ENCODE measurements at regions not wholly inside any gene's neighbourhood (a gene's known extent, or its start where the extent isn't known, plus 50 kb on each side); places are given as distances from the start of the nearest gene placed in this dataset.

DNA sequence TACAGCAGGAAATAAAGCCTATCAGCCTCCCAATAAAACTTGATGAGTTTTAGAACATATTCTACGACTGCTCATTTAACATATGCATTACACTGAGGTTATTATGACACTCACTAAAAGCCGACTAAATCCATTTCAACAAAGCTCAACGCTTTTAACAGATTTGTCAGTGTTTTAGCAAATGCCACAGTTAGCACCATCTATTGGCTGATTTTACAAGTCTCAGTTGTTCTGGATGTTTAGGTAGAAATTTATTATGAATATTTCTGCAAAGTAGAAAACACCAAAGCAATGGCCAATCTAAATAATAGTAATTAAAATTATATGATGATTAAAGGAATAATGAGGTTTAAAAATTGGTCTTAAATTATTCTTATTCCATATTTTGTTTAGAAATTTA is 993.2 kb upstream of the PCDH7 start:
- H3K79me2 ChIP-seq (ENCODE audit: insufficient read depth, low read length): no peaks in the 10 kb centered on the region
- Mint-ChIP-seq H3K4me1 (no peaks in the 10 kb centered on the region), H3K4me3 (no peak overlapping the region), H3K27me3 (ENCODE audit: low read depth in 3 of 3) (no peaks in the 10 kb centered on the region), H3K9me3 (peaks cover 0 to 2% (median 0%) of the 10 kb centered on the region in 7 donors), H3K27ac (no peak overlapping the region), H3K36me3 (no peaks in the 10 kb centered on the region)
- H3K36me3 ChIP-seq (replicated peaks in 1 of 2; ENCODE audit: control insufficient read depth in 1 of 2, insufficient read depth in 2 of 2, low read length in 2 of 2): no peaks in the 10 kb centered on the region
- H3K4me1 ChIP-seq (ENCODE audit: control insufficient read depth in 1 of 2, insufficient read depth in 2 of 2, low read length in 2 of 2): no peaks in the 10 kb centered on the region
- H3K9me3 ChIP-seq (replicated peaks in 1 of 2; ENCODE audit: control insufficient read depth in 1 of 2, insufficient read depth in 1 of 2, low read length in 2 of 2): no peaks in the 10 kb centered on the region
- WGBS (ENCODE audit: insufficient coverage): 71% methylated on average over 1 of the region's 3 CpGs
- intact Hi-C loops (cut with micrococcal nuclease): no loop called here
- H3K4me3 ChIP-seq (replicated peaks in 1 of 3; ENCODE audit: low read depth in 2 of 3, low read length in 3 of 3): no peak overlapping the region
- no peak overlapping the region for H2AFZ ChIP-seq (ENCODE audit: insufficient read depth, low read depth, low read length, poor library complexity, severe bottlenecking)
- no peak for DNase-seq
- no peak overlapping the region for H3K9ac ChIP-seq (ENCODE audit: insufficient read depth, low read length, poor library complexity, severe bottlenecking)
- H3K27me3 ChIP-seq (ENCODE audit: control insufficient read depth in 2 of 2, insufficient read depth in 2 of 2, low read length in 2 of 2): no peaks in the 10 kb centered on the region
- TF ChIP-seq, protein P1, sequence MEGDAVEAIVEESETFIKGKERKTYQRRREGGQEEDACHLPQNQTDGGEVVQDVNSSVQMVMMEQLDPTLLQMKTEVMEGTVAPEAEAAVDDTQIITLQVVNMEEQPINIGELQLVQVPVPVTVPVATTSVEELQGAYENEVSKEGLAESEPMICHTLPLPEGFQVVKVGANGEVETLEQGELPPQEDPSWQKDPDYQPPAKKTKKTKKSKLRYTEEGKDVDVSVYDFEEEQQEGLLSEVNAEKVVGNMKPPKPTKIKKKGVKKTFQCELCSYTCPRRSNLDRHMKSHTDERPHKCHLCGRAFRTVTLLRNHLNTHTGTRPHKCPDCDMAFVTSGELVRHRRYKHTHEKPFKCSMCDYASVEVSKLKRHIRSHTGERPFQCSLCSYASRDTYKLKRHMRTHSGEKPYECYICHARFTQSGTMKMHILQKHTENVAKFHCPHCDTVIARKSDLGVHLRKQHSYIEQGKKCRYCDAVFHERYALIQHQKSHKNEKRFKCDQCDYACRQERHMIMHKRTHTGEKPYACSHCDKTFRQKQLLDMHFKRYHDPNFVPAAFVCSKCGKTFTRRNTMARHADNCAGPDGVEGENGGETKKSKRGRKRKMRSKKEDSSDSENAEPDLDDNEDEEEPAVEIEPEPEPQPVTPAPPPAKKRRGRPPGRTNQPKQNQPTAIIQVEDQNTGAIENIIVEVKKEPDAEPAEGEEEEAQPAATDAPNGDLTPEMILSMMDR (IDR thresholded peaks at IDR 0.05): no peak
- H3K4me2 ChIP-seq (replicated peaks; ENCODE audit: extremely low read depth, low read length, poor library complexity, severe bottlenecking): no peak overlapping the region
- no peak overlapping the region for H3K27ac ChIP-seq (ENCODE audit: low read depth in 1 of 2, low read length in 2 of 2)
- no peaks in the 10 kb centered on the region for H4K20me1 ChIP-seq (ENCODE audit: insufficient read depth, low read length)

DNA sequence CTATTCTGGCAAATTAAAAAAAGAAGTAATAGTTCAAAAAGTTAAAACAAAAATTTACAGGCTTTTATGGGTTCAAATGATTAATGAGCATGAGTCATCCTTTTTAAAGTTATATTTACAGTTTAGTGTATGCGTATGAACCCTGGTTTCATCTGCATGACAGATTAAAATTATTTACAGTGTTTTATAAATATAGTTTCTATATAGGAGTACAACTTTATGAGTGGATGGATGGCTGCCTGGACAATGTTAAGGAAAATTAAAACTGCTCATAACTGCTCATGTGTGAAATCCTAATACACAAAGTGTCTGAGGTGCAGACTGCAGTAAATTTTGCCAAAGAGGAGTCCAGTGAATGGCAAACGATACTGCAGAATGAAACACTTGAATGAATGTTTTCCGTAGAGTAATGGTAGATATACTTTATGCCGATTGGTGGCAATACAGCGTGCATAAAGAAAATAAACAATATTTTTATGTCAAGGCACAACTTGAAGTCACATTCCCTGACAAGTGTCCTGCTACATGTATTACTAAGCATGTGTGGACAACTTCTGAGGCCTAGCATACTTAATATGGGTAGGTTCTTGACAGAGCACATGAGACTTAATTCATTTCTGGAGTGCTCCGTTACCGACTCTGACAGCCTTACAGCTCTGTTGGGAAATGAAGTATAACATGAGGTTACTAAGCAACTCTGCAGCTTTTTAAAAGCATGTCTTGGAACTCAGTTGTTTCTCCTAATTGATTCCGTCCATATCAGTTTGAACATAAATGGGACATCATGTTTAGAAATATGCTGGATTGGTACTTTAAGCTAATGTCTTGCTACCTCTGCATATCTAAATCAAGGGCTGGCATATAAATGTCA is 985.6 kb upstream of the PCDH7 start:
- H3K9me3 ChIP-seq (replicated peaks in 1 of 2; ENCODE audit: control insufficient read depth in 1 of 2, insufficient read depth in 1 of 2, low read length in 2 of 2): no peaks in the 10 kb centered on the region
- no peak overlapping the region for H2AFZ ChIP-seq (ENCODE audit: insufficient read depth, low read depth, low read length, poor library complexity, severe bottlenecking)
- no peaks in the 10 kb centered on the region for H4K20me1 ChIP-seq (ENCODE audit: insufficient read depth, low read length)
- no peak overlapping the region for H3K4me2 ChIP-seq (replicated peaks; ENCODE audit: extremely low read depth, low read length, poor library complexity, severe bottlenecking)
- no peaks in the 10 kb centered on the region for H3K36me3 ChIP-seq (replicated peaks in 1 of 2; ENCODE audit: control insufficient read depth in 1 of 2, insufficient read depth in 2 of 2, low read length in 2 of 2)
- DNase-seq: no peak
- H3K9me3 Mint-ChIP-seq: peaks cover 0 to 2% (median 0%) of the 10 kb centered on the region in 7 donors
- H3K79me2 ChIP-seq (ENCODE audit: insufficient read depth, low read length): no peaks in the 10 kb centered on the region
- no peak overlapping the region for H3K9ac ChIP-seq (ENCODE audit: insufficient read depth, low read length, poor library complexity, severe bottlenecking)
- H3K4me1 ChIP-seq (ENCODE audit: control insufficient read depth in 1 of 2, insufficient read depth in 2 of 2, low read length in 2 of 2): no peaks in the 10 kb centered on the region
- H3K27ac ChIP-seq (ENCODE audit: low read depth in 1 of 2, low read length in 2 of 2): no peak overlapping the region
- no peaks in the 10 kb centered on the region for H3K4me1 Mint-ChIP-seq
- TF ChIP-seq, protein P1 (IDR thresholded peaks at IDR 0.05): no peak
- H3K27ac Mint-ChIP-seq: no peak overlapping the region
- H3K27me3 Mint-ChIP-seq (ENCODE audit: low read depth in 3 of 3): no peaks in the 10 kb centered on the region
- intact Hi-C loops (cut with micrococcal nuclease): no loop called here
- no peaks in the 10 kb centered on the region for H3K36me3 Mint-ChIP-seq
- H3K27me3 ChIP-seq (ENCODE audit: control insufficient read depth in 2 of 2, insufficient read depth in 2 of 2, low read length in 2 of 2): no peaks in the 10 kb centered on the region
- no peak overlapping the region for H3K4me3 Mint-ChIP-seq
- H3K4me3 ChIP-seq (replicated peaks in 1 of 3; ENCODE audit: low read depth in 2 of 3, low read length in 3 of 3): no peak overlapping the region
- WGBS (ENCODE audit: insufficient coverage): 86% methylated on average over 2 of the region's 8 CpGs

Measured in CD14-positive monocyte (primary cell).